NCI-H446 (cell line): ENCODE measurements at regions not wholly inside any gene's neighbourhood (a gene's known extent, or its start where the extent isn't known, plus 50 kb on each side); places are given as distances from the start of the nearest gene placed in this dataset.
"Not testable (repeated sequence)": the region's sequence is repeated elsewhere in the genome, so short reads cannot be mapped to it uniquely, and the experiment has no call there.

Source experiments
- DNase-seq, 2 experiments: peaks; one replicate each; lab custom pipeline; 2025; lab: John Stamatoyannopoulos, UW

DNA sequence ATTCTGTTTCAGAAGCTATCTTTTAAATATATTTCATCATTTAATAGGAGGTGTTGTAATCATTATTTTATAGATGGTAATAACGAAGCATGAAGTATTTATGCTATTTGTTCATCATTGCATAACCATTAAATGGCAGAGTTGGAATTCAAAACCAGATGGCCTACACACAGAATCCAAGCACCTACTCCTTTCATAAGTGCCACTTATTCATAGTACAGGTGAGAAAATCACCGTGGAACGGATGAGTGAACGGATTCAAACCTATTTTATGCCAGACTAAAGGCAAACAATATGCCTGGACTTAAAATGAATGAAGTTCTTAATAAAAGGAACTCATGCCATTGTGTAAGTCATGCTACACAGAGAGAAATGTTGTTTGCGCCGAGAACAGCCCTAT is 397.9 kb upstream of the ADGRB3 start:
- no peak for DNase-seq

DNA sequence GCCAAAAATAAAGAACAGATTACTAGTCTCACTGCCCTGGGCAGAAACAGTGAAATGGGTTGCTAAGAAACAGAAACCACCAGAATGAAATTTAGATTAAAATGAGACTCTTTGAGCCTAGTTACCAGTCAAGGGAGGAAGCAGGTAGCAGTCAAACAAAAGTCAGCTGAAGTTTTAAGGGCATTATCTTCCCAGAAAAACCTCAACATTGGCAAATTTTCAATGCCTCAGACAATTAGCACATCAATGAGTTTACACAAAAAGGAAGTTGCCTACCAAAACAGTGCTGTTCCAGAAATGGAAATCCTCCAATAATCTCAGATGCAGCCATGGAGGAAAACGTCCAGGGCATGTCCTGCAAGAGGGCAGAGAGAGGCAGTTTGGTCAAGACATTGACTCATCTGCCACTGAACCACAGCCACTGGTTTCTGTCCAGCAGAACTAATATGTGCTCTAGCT is 399.7 kb upstream of the ADGRB3 start:
- DNase-seq = no peak

DNA sequence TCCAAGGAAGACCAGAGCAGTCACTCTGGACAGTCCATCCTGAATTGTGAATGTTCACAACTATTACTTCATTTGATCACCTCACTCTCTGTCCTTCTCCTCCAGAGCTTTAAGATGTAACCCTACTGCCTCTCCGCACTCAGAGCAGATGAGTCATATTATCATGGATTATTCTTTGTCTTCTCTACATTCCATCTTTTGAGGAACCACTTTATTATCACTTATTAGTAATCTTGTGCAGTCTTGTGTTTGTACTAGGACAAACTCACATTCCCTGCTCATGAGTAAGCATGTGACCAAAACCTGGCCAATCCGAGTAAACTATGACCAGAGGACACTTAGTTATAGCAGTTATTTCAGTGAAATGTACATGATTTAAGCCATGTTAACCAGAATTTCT is 401.5 kb upstream of the ADGRB3 start:
- DNase-seq = no peak

DNA sequence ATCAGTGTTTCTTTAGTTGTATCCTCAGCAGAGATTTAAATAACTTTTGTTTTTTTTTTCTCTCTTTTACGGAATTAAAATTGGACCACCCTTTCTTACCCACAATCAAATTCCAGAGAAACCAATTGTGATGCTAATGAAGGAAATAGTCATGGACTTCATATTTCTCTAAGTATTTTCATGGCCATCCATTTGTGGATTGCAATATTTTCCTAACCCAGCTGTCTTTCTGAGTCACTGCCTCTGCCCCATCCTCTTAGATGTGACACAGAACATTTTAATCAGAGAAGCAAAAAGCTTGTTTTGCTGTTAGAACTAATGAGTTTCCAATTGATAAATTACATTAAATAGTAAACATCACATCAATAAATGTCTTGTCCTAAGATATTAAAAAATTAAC is 405.5 kb upstream of the ADGRB3 start:
- no peak for DNase-seq

DNA sequence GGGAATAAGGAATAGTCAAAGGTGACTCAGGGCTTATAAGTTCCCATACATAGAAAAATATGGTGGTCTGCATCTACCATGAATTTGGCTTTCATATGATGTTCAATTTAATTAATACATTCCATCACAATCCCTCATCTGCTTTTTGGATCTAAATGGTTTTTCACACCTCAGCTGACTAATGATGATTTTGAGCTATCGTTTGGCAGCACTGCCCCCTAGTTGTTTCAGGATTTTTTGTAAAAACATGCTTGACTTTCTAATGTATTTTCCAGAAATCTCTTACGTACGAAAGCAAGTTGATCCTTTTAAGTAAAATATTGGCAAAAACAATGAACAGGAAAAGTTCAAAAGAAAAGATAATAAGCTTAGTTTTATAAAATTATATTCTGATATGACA is 408.6 kb upstream of the ADGRB3 start:
- peak; percentile 8 to 23 for DNase-seq

DNA sequence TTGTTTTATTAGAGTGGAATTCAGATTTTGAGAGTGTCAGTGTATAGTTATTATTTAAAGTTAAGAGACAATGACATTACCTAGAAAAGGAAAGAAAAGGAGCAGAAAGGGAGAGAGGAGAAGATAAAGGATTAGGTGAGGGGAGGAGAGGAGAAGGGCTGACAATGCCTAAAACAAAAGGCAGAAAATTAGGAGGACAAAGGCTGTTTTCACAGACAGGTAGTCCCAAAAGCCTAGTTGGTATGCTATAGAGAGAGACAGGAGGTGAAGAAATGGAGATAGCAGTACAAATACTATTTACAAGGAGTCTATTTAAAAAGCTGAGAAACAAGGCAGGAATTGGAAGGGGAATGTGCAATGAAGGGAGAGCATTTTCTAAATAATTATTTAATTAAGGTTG is 409.4 kb upstream of the ADGRB3 start:
- DNase-seq = no peak

DNA sequence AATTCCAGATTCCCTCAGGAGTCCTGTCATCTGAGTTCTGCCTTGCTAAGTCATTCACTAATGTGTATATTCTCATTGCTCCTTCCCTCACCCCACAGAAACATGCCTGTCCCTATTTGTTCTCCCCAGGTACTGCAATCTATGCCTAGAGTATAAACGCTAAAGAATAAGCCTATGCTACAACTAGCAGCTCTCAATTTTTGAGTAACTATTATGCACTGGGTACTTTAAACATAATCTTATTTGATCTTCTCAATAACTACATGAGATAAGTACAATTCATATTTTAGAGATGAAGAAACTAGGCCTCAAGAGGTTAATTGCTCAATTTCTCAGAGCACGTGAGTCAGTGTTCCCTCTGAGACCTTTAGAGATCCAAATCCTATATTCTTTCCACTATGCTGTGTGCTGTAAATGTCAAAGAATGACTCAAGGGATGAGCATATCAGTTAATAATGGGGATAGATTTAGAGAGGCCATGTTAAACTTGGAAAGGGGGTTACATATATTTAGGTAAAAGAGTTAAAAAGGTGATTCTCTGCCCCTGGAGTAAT is 423.8 kb upstream of the ADGRB3 start:
- DNase-seq = no peak

DNA sequence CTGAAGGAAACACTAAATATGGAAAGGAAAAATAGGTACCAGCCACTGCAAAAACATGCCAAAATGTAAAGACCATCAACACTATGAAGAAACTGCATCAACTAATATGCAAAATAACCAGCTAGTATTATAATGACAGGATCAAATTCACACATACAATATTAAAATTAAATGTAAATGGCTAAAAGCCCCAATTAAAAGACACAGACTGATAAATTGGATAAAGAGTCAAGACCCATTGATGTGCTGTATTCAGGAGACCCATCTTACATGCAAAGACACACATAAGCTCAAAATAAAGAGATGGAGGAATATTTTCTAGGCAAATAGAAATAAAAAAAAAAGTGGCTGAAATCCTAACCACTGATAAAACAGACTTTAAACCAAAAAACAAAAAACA is 427.5 kb upstream of the ADGRB3 start:
- not testable (repeated sequence) for DNase-seq

DNA sequence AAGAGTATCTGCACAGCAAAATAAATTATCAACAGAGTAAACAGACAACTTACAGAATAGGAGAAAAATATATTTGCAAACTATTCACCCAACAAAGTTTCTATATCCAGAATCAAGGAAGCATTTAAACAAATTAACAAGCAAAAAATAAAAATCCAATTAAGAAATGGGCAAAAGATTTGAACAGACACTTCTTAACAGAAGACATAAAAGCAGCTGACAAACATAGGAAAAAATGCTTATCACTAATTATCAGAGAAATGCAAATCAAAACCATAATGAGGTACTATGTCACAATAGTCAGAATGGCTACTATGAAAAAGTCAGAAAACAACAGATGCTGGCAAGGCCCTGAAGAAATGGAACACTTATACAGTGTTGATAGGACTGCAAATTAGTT is 434.2 kb upstream of the ADGRB3 start:
- DNase-seq = no peak

DNA sequence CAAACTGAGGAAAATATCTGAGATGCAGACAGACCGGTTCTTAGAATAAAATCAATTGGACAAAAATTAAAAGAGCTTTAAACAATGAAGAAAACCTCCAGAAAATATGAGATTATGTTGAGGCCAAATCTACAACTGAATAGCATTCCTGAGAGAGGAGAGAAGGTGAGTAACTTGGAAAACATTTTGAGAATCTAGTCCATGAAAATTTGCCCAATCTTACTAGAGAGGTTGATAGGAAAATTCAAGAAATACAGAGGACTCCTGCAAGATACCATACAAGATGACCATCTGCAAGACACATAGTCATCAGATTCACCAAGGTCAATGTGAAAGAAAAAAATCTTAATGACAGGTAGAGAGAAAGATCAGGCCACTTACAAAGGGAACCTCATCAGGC is 437.7 kb upstream of the ADGRB3 start:
- DNase-seq = no peak

DNA sequence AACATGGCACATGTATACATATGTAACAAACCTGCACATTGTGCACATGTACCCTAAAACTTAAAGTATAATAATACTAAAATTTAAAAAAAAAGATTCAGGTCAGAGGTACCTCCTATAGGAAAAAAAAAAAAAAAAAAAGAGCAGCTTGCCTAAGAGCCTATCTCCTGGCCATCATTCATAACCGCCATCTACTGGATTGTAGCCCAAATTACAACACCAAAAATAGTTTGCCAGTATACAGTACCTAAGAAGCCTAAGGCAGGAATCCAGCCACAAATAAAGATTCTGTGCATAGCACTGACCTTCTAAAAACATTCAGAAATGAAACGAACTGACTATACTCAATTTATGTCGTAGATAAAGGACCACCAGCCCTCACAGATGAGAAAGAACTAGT is 438.4 kb upstream of the ADGRB3 start:
- no peak for DNase-seq

DNA sequence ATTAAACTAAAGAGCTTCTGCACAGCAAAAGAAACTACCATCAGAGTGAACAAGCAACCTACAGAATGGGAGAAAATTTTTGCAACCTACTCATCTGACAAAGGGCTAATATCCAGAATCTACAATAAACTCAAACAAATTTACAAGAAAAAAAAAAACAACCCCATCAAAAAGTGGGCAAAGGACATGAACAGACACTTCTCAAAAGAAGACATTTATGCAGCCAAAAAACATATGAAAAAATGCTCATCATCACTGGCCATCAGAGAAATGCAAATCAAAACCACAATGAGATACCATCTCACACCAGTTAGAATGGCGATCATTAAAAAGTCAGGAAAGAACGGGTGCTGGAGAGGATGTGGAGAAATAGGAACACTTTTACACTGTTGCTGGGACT is 439.3 kb upstream of the ADGRB3 start:
- DNase-seq = not testable (repeated sequence)

DNA sequence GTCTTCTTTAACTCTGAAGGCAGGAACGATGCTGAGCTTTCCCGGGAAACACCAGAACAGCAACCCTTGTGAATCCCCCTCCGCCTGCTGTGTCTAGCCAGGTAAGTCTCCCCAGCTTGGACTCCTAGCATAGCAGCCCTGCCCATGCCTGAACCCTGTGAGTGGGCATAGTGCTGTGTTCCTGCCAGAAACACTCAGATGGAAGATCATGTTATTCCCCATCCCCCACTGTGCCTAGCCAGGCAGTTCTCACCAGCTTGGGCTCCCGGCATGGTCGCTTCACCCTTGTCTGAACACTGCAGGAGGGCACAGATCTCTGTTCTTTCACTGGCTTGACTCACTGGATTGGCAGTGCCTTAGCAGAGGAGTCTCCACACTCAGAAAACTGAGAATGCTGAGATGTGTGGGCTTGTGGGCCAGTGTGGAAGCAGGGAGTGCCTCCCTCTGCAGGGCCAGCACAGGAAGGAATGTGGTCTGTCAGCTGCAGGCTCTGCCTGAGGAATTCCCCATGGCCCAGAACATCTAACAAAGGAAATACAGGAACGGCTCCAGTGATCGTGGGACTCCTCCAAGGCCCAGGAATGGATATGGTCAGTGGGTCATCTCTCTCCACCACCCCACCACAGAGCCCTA is 440.1 kb upstream of the ADGRB3 start:
- no peak for DNase-seq

DNA sequence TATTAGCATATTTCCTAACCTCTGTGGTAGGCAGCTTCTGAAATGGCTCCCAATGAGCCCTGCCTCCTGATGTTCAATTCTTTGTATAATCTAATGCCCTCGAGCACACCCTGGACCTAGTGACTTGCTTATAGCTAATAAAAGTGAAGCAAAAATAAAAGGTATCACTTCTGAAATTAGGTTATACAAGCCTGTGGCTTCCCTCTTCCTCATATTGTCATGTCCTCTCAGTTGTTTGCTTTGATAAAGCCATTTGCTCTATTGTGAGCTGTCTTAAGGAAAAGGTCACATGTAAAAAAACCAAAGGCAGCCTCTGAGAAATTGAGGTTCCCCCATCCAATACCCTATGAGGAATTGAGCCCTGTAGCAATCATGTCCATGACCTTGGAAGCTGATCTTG is 442.1 kb upstream of the ADGRB3 start:
- no peak for DNase-seq

DNA sequence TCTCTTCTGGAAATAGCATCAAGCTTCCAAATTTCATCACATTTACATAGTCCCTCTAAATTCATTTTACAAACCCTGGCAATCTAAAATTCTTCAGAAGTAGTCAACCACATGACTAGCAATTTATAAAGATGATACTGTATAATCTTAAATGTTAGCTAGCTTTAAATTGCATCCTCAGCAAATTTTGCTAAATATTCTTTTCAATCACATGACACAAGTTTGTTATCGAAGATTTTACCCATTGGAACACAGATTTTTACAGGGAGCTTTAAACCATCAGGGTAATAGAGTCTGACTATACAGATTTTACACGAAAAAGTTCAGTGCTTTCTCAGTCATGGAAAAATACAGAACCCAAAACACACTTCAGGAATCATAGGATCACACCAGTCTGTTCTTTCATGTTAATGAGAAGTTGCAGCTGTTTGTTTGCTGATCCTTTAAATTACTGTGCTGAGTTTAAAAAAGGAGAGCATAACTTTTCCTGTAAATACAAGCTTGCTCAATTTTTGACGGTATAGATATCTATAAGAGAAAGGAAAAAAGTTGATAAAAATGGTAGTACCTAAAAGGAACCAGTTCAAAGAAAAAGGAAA is 445.8 kb upstream of the ADGRB3 start:
- no peak for DNase-seq

DNA sequence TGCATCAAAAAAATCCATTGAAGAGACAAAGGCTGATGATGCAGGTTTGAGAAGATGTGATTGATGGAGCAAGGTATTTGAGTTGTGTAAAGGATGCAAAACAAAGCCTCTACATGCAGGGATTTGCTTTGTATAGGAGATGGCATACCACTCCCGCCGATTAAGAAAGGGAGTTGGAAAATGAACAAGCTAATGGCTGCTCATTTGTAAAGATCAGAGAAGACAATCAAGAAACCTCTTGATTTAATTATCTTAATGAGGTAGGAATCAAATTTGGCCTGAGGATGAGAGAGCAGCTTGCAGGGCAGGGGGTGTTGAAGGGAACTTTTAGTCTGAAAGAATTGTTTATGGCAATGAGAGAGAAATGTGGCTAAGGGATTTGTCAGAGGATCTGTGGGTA is 448.2 kb upstream of the ADGRB3 start:
- DNase-seq = no peak

DNA sequence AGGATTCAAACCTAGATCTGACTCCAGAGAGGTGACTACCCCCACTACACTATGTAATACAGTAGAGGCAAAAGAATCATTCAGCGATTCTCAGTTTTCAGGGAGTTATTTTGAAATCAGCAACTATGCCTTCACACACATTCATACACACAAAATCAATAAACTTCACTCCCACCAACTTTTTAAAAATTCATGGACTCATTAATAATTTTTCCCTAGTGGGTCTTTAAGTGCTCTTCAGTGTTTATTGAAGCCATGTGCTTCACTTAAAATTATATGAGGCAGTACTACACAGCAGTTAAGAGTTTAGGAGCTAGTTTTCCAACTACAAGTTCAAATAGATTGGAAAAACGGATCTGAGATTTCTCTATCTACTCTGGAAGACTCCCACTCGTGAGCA is 452.7 kb upstream of the ADGRB3 start:
- no peak for DNase-seq

DNA sequence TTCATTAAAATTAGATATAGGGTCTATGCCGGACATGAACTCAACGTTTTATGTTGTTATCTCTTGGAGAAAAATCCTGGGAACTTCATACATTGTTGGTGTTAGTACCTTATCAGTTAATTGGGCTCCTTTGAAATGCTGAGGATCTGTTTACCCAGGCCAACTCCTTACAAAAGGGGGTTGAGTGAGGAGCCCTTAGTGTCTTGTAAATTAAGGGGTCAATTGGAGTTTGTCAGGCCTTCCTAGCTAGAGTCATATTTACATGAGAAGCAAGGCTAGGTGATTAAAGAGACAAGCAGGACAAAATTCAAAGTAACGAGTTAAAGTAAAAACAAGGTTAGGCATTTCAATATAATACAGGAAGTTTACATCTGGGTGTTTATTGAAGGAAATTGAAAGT is 454.1 kb upstream of the ADGRB3 start:
- not testable (repeated sequence) for DNase-seq

DNA sequence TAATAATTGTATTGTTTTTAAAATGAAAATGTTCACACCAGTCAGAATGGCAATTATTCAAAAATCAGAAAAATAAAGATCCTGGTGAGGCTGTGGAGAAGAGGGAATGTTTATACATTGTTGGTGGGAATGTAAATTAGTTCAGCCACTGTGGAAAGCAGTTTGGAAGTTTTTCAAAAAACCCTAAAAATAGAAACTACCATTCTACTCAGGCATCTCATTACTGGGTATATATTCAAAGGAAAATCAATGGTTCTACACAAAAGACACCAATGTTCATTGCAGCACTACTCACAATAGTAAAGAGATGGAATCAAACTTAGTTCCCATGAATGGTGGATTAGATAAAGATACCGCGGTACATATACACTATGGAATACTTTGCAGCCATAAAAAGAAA is 461.5 kb upstream of the ADGRB3 start:
- no peak for DNase-seq

DNA sequence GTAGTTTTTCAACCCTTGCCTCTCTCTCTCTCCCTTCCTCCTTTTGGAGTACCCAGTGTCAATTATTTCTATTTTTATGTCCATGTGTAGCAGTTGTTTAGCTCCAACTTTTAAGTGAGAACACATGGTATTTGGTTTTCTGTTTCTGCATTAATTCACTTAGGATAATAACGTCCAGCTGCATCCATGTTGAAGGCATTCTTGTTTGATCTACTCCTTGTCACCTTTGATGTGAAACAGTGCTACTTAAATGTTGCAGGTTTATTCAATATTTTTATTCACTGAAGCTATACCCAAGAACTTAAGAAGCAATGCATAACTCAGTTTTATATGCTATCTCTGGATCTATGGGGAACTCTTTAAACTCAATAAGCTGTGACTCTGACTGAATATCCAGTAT is 465.2 kb upstream of the ADGRB3 start:
- DNase-seq = no peak

DNA sequence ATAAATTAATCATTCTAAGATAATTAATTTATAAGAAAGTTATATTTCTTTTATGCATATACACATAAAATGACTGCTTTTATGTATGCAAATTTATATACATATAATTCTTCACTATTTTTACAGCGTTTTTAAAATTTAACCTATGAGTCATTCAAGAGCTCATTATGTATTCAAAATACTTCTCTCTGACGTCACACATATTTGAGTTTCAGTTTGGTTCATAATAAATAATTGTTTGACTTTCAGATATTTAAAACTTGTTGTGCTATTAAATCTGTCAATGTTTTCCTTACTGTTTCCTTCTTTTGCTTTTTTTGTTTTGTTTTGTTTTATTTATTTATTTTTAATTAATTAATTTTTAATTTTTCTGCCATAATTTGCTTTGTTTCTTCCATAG is 467.5 kb upstream of the ADGRB3 start:
- no peak for DNase-seq

DNA sequence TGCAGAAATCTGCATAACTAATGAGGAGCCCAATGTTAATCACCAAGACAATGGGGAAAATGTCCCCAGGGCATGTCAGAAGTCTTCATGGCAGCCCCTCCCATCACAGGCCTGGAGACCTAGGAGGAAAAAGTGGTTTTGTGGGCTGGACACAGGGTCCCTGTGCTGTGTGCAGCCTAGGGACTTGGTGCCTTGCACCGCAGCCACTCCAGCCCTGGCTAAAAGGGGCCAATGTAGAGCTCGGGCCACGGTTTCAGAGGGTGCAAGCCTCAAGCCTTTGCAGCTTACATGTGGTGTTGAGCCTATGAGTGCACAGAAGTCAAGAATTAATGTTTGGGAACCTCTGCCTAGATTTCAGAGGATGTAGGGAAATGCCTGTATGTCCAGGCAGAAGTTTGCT is 474.3 kb upstream of the ADGRB3 start:
- DNase-seq = not testable (repeated sequence)

DNA sequence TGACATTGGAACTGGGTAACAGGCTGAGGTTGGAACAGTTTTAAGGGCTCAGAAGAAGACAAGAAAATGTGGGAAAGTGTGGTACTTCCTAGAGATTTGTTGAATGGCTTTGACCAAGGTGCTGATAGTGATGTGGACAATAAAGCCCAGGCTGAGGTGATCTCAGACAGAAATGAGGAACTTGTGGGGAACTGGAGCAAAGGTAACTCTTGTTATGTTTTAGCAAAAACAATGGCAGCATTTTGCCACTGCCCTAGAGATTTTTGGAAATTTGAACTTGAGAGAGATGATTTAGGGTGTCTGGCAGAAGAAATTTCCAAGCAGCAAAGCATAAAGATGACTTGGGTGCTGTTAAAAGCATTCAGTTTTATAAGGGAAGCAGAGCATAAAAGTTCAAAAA is 474.7 kb upstream of the ADGRB3 start:
- no peak for DNase-seq

DNA sequence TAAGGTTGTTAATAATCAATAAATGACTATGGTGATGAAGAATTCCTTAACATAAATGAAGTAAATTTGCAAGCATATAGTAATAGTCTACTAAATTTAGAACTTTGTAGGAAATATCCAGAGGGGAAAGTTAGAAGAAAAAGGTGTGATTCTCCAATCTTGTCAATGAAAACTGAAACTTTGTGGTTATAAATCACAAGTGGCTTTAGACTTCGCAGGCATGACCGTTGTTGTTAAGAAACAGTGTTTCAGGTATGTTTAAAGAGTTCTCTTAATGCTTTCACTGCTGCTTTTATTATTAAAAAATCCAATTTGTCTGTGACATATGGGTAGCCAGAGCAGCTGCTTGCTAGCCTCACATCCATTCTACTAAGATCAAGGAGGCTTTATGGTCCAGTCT is 475.6 kb upstream of the ADGRB3 start:
- no peak for DNase-seq
